H1 (cell line): ENCODE measurements at regions not wholly inside any gene's neighbourhood (a gene's known extent, or its start where the extent isn't known, plus 50 kb on each side); places are given as distances from the start of the nearest gene placed in this dataset.

Experiments
- CTCF ChIA-PET: fragments of 300-600 bp; sonication (Branson Sonifier 250); formaldehyde crosslinking; loops from one replicate; lab custom pipeline; 2021; ENCODE audit not compliant: partially characterized antibody; lab: Charles Lee
- POLR2A ChIA-PET: fragments of 300-600 bp; sonication (Branson Sonifier 250); formaldehyde crosslinking; loops from one replicate; lab custom pipeline; 2021; ENCODE audit warnings: inconsistent platforms; ENCODE audit not compliant: partially characterized antibody; lab: Charles Lee
- DNase-seq, 2 experiments: peaks; one replicate each; pipeline versions ENCODE4 v3.0.0 to v3.0.0-alpha.2; 2010 to 2022; ENCODE audit warnings: low spot score in 2 of 2, low read depth in 1 of 2, mixed read lengths in 1 of 2
- FAIRE-seq: peaks from 2 replicates; lab custom pipeline; 2011; peaks lifted over from hg19 to GRCh38; lab: Jason Lieb, UNC
- H2AFZ ChIP-seq: 2 replicates; pipeline ENCODE4 v1.8.1; 2012; ENCODE audit warnings: low read length, inconsistent platforms
- H2AK5ac ChIP-seq: 2 replicates; pipeline ENCODE4 v1.6.1; 2013; ENCODE audit warnings: low read depth, low read length
- H2BK120ac ChIP-seq: replicated peaks from 2 replicates; pipeline ENCODE3; 2013; ENCODE audit warnings: low read depth, low read length, inconsistent platforms
- H2BK12ac ChIP-seq: 2 replicates; pipeline ENCODE4 v1.6.1; 2013; ENCODE audit warnings: low read depth, low read length
- H2BK15ac ChIP-seq: 2 replicates; pipeline ENCODE4 v1.6.1; 2013; ENCODE audit warnings: low read length
- H2BK20ac ChIP-seq: 2 replicates; pipeline ENCODE4 v1.6.1; 2013; ENCODE audit warnings: low read length
- H2BK5ac ChIP-seq: 2 replicates; pipeline ENCODE4 v1.6.1; 2013; ENCODE audit warnings: low read depth, low read length
- H3K14ac ChIP-seq: 2 replicates; pipeline ENCODE4 v1.6.1; 2013; ENCODE audit warnings: inconsistent platforms; ENCODE audit not compliant: insufficient read length
- H3K18ac ChIP-seq: 2 replicates; pipeline ENCODE4 v1.6.1; 2013; ENCODE audit warnings: low read length; ENCODE audit errors: extremely low read depth
- H3K23ac ChIP-seq: 2 replicates; pipeline ENCODE4 v1.6.1; 2013; ENCODE audit warnings: inconsistent platforms; ENCODE audit not compliant: insufficient read length
- H3K23me2 ChIP-seq: 2 replicates; pipeline ENCODE4 v1.6.1; 2013; ENCODE audit warnings: low read depth, low read length
- H3K27ac ChIP-seq: 2 replicates; pipeline ENCODE4 v1.6.1; 2011; ENCODE audit warnings: low read depth, low read length, inconsistent platforms
- H3K27me3 ChIP-seq, 4 experiments: replicated peaks in 1 of 4; 1 replicate in 1 of 4; 2 replicates in 3 of 4; pipeline versions ENCODE4 v1.6.1 to v1.8.1; 2011 to 2013; ENCODE audit warnings: low read length in 3 of 4, mild to moderate bottlenecking in 3 of 4, inconsistent platforms in 2 of 4, mixed read lengths in 2 of 4, moderate library complexity in 1 of 4; ENCODE audit not compliant: control insufficient read depth in 3 of 4, insufficient read depth in 3 of 4; ENCODE audit errors: extremely low read depth in 1 of 4
- H3K36me3 ChIP-seq, 4 experiments: 2 replicates each; pipeline versions ENCODE4 v1.6.1 to v1.8.1; 2011 to 2013; ENCODE audit warnings: mild to moderate bottlenecking in 4 of 4, low read length in 3 of 4, moderate library complexity in 2 of 4, control low read depth in 1 of 4, inconsistent platforms in 1 of 4; ENCODE audit not compliant: insufficient read depth in 4 of 4, control insufficient read depth in 2 of 4
- H3K4ac ChIP-seq: replicated peaks from 2 replicates; pipeline ENCODE3; 2013; ENCODE audit warnings: low read length, low read depth, mixed read lengths, inconsistent platforms; ENCODE audit not compliant: insufficient read length
- H3K4me1 ChIP-seq, 4 experiments: replicated peaks in 1 of 4; 1 replicate in 1 of 4; 2 replicates in 3 of 4; pipeline versions ENCODE4 v1.6.1 to v1.8.1; 2011 to 2013; ENCODE audit warnings: low read length in 3 of 4, inconsistent platforms in 2 of 4, mixed read lengths in 1 of 4; ENCODE audit not compliant: insufficient read depth in 4 of 4, control insufficient read depth in 3 of 4
- H3K4me2 ChIP-seq, 2 experiments: 2 replicates each; pipeline versions ENCODE4 v1.6.1 to v1.8.1; 2011 to 2013; ENCODE audit warnings: low read depth in 2 of 2, low read length in 2 of 2, control low read depth in 1 of 2, inconsistent platforms in 1 of 2, mild to moderate bottlenecking in 1 of 2; ENCODE audit not compliant: insufficient read depth in 1 of 2
- H3K4me3 ChIP-seq, 4 experiments: fragments of 200-600, 300-600 bp in 1 of 4; sonication (generic), shearing (Covaris generic), sonication (Bioruptor Twin) in 1 of 4; 2 replicates each; pipeline versions ENCODE4 v1.5.1 to v1.8.1; 2011 to 2016; ENCODE audit warnings: low read length in 4 of 4, low read depth in 3 of 4, control low read depth in 2 of 4, inconsistent platforms in 2 of 4, mild to moderate bottlenecking in 2 of 4, mixed read lengths in 1 of 4, moderate library complexity in 1 of 4; ENCODE audit not compliant: insufficient read depth in 2 of 4; ENCODE audit errors: extremely low read depth in 1 of 4
- H3K56ac ChIP-seq: replicated peaks from 2 replicates; pipeline ENCODE3; 2013; ENCODE audit warnings: low read depth, mild to moderate bottlenecking, mixed read lengths, low read length, inconsistent platforms; ENCODE audit not compliant: insufficient read length
- H3K79me1 ChIP-seq: 2 replicates; pipeline ENCODE4 v1.6.1; 2013; ENCODE audit warnings: low read depth, low read length, control low read depth
- H3K79me2 ChIP-seq, 2 experiments: 2 replicates each; pipeline versions ENCODE4 v1.6.1 to v1.8.1; 2012 to 2013; ENCODE audit warnings: low read length in 2 of 2, mild to moderate bottlenecking in 2 of 2, inconsistent platforms in 1 of 2; ENCODE audit not compliant: insufficient read depth in 2 of 2, control insufficient read depth in 1 of 2
- H3K9ac ChIP-seq, 4 experiments: replicated peaks in 1 of 4; 1 replicate in 1 of 4; 2 replicates in 3 of 4; pipeline versions ENCODE4 v1.6.1 to v1.8.1; 2011 to 2013; ENCODE audit warnings: low read depth in 3 of 4, low read length in 3 of 4, control low read depth in 2 of 4, mild to moderate bottlenecking in 2 of 4, moderate library complexity in 2 of 4, inconsistent platforms in 1 of 4; ENCODE audit errors: extremely low read depth in 1 of 4
- H3K9me3 ChIP-seq, 2 experiments: 2 replicates each; pipeline versions ENCODE4 v1.6.1 to v1.8.1; 2012 to 2013; ENCODE audit warnings: mild to moderate bottlenecking in 2 of 2, moderate library complexity in 2 of 2, control low read depth in 1 of 2, inconsistent platforms in 1 of 2, low read depth in 1 of 2, low read length in 1 of 2, mixed read lengths in 1 of 2; ENCODE audit not compliant: insufficient read depth in 2 of 2
- H4K20me1 ChIP-seq, 2 experiments: replicated peaks in 1 of 2; 2 replicates each; pipeline versions ENCODE3 to v1.8.1; 2011 to 2013; ENCODE audit warnings: inconsistent platforms in 2 of 2, low read length in 2 of 2, mild to moderate bottlenecking in 1 of 2; ENCODE audit not compliant: insufficient read depth in 2 of 2, control insufficient read depth in 1 of 2
- H4K5ac ChIP-seq: 2 replicates; pipeline ENCODE4 v1.6.1; 2013; ENCODE audit warnings: low read length, low read depth, mixed read lengths, inconsistent platforms; ENCODE audit not compliant: insufficient read length
- H4K8ac ChIP-seq: 2 replicates; pipeline ENCODE4 v1.8.0; 2013; ENCODE audit warnings: mild to moderate bottlenecking, moderate library complexity, low read length, inconsistent platforms; ENCODE audit not compliant: insufficient read depth; ENCODE audit errors: extremely low read depth
- H4K91ac ChIP-seq: replicated peaks from 2 replicates; pipeline ENCODE3; 2013; ENCODE audit warnings: low read length, mixed read lengths, inconsistent platforms; ENCODE audit not compliant: insufficient read length
- ATF2 ChIP-seq: IDR thresholded peaks from 2 replicates; pipeline ENCODE4 v1.6.1; 2012; ENCODE audit warnings: low read length, inconsistent platforms
- JUND ChIP-seq: IDR thresholded peaks from 2 replicates; pipeline ENCODE4 v1.6.1; 2011; ENCODE audit warnings: mild to moderate bottlenecking, improper control_type of control experiment, low read length
- TCF12 ChIP-seq: IDR thresholded peaks from 2 replicates; pipeline ENCODE4 v1.6.1; 2011; ENCODE audit warnings: low read depth, mild to moderate bottlenecking, low read length
- WGBS, 2 experiments: shearing (Covaris generic) in 1 of 2; methylation state at CpG; one replicate each; pipeline versions ENCODE4 v1.1.6 to v1.1.7; 2013 to 2015; ENCODE audit warnings: low lambda C conversion rate in 2 of 2, mixed read lengths in 2 of 2, inconsistent platforms in 1 of 2, low coverage in 1 of 2, missing lambda C conversion rate in 1 of 2; ENCODE audit not compliant: insufficient replicate concordance in 2 of 2, insufficient coverage in 1 of 2, insufficient read length in 1 of 2; ENCODE audit errors: extremely low coverage in 1 of 2, missing lambda C conversion rate in 1 of 2; 5-methylcytosine and 5-hydroxymethylcytosine counted together

GRCh38 chr1:38696371-38696770 is 163.2 kb downstream of the RRAGC start:
- 87% methylated on average over 2 of the region's 2 CpGs; no CpG with 5 or more reads in 1 of the 2 experiments for WGBS, 2 experiments
- Histone ChIP-seq H3K4me1 (no peaks in the 10 kb centered on the region), H4K8ac (no peak overlapping the region), H3K79me1 (no peaks in the 10 kb centered on the region), H2BK15ac (no peak overlapping the region), H3K4ac (no peak overlapping the region), H2AFZ (no peak overlapping the region), H3K4me2 (no peak overlapping the region), H4K20me1 (no peaks in the 10 kb centered on the region), H4K91ac (no peak overlapping the region), H3K23me2 (no peaks in the 10 kb centered on the region), H3K23ac (no peak overlapping the region), H2BK12ac (no peak overlapping the region), H3K36me3 (no peaks in the 10 kb centered on the region), H4K5ac (no peak overlapping the region), H3K27me3 (no peaks in the 10 kb centered on the region), H3K27ac (no peak overlapping the region), H3K56ac (no peak overlapping the region)
- CTCF ChIA-PET = interaction anchor here (0.6 kb wide), 1 partner anchor 676 kb away, joined by 3 read pairs; no protein-coding TSS in a partner anchor
- POLR2A ChIA-PET = no interaction called here
- no peak for FAIRE-seq
- DNase-seq = no peak
- TF ChIP-seq JUND (no peak), TCF12 (no peak), ATF2 (no peak)
- TF ChIP-seq, all 59 proteins: peak for 0
- no peak overlapping the region for H2AK5ac ChIP-seq
- H3K14ac ChIP-seq = no peak overlapping the region
- H3K9ac ChIP-seq = no peak overlapping the region
- H3K4me3 ChIP-seq = no peak overlapping the region
- H3K79me2 ChIP-seq = no peaks in the 10 kb centered on the region
- H3K18ac ChIP-seq = no peak overlapping the region
- H3K9me3 ChIP-seq = no peaks in the 10 kb centered on the region; a peak in 1 of 4 replicates
- H2BK5ac ChIP-seq = no peak overlapping the region
- H2BK20ac ChIP-seq = no peak overlapping the region
- H2BK120ac ChIP-seq = no peak overlapping the region
